H1 (cell line): ENCODE measurements at regions not wholly inside any gene's neighbourhood (a gene's known extent, or its start where the extent isn't known, plus 50 kb on each side); places are given as distances from the start of the nearest gene placed in this dataset.

Experiments
- CTCF ChIA-PET: fragments of 300-600 bp; sonication (Branson Sonifier 250); formaldehyde crosslinking; loops from one replicate; lab custom pipeline; 2021; ENCODE audit not compliant: partially characterized antibody; lab: Charles Lee
- POLR2A ChIA-PET: fragments of 300-600 bp; sonication (Branson Sonifier 250); formaldehyde crosslinking; loops from one replicate; lab custom pipeline; 2021; ENCODE audit warnings: inconsistent platforms; ENCODE audit not compliant: partially characterized antibody; lab: Charles Lee
- DNase-seq, 2 experiments: peaks; one replicate each; pipeline versions ENCODE4 v3.0.0 to v3.0.0-alpha.2; 2010 to 2022; ENCODE audit warnings: low spot score in 2 of 2, low read depth in 1 of 2, mixed read lengths in 1 of 2
- FAIRE-seq: peaks from 2 replicates; lab custom pipeline; 2011; peaks lifted over from hg19 to GRCh38; lab: Jason Lieb, UNC
- H2AFZ ChIP-seq: 2 replicates; pipeline ENCODE4 v1.8.1; 2012; ENCODE audit warnings: low read length, inconsistent platforms
- H2AK5ac ChIP-seq: 2 replicates; pipeline ENCODE4 v1.6.1; 2013; ENCODE audit warnings: low read depth, low read length
- H2BK120ac ChIP-seq: replicated peaks from 2 replicates; pipeline ENCODE3; 2013; ENCODE audit warnings: low read depth, low read length, inconsistent platforms
- H2BK12ac ChIP-seq: 2 replicates; pipeline ENCODE4 v1.6.1; 2013; ENCODE audit warnings: low read depth, low read length
- H2BK15ac ChIP-seq: 2 replicates; pipeline ENCODE4 v1.6.1; 2013; ENCODE audit warnings: low read length
- H2BK20ac ChIP-seq: 2 replicates; pipeline ENCODE4 v1.6.1; 2013; ENCODE audit warnings: low read length
- H2BK5ac ChIP-seq: 2 replicates; pipeline ENCODE4 v1.6.1; 2013; ENCODE audit warnings: low read depth, low read length
- H3K14ac ChIP-seq: 2 replicates; pipeline ENCODE4 v1.6.1; 2013; ENCODE audit warnings: inconsistent platforms; ENCODE audit not compliant: insufficient read length
- H3K18ac ChIP-seq: 2 replicates; pipeline ENCODE4 v1.6.1; 2013; ENCODE audit warnings: low read length; ENCODE audit errors: extremely low read depth
- H3K23ac ChIP-seq: 2 replicates; pipeline ENCODE4 v1.6.1; 2013; ENCODE audit warnings: inconsistent platforms; ENCODE audit not compliant: insufficient read length
- H3K23me2 ChIP-seq: 2 replicates; pipeline ENCODE4 v1.6.1; 2013; ENCODE audit warnings: low read depth, low read length
- H3K27ac ChIP-seq: 2 replicates; pipeline ENCODE4 v1.6.1; 2011; ENCODE audit warnings: low read depth, low read length, inconsistent platforms
- H3K27me3 ChIP-seq, 4 experiments: replicated peaks in 1 of 4; 1 replicate in 1 of 4; 2 replicates in 3 of 4; pipeline versions ENCODE4 v1.6.1 to v1.8.1; 2011 to 2013; ENCODE audit warnings: low read length in 3 of 4, mild to moderate bottlenecking in 3 of 4, inconsistent platforms in 2 of 4, mixed read lengths in 2 of 4, moderate library complexity in 1 of 4; ENCODE audit not compliant: control insufficient read depth in 3 of 4, insufficient read depth in 3 of 4; ENCODE audit errors: extremely low read depth in 1 of 4
- H3K36me3 ChIP-seq, 4 experiments: 2 replicates each; pipeline versions ENCODE4 v1.6.1 to v1.8.1; 2011 to 2013; ENCODE audit warnings: mild to moderate bottlenecking in 4 of 4, low read length in 3 of 4, moderate library complexity in 2 of 4, control low read depth in 1 of 4, inconsistent platforms in 1 of 4; ENCODE audit not compliant: insufficient read depth in 4 of 4, control insufficient read depth in 2 of 4
- H3K4ac ChIP-seq: replicated peaks from 2 replicates; pipeline ENCODE3; 2013; ENCODE audit warnings: low read length, low read depth, mixed read lengths, inconsistent platforms; ENCODE audit not compliant: insufficient read length
- H3K4me1 ChIP-seq, 4 experiments: replicated peaks in 1 of 4; 1 replicate in 1 of 4; 2 replicates in 3 of 4; pipeline versions ENCODE4 v1.6.1 to v1.8.1; 2011 to 2013; ENCODE audit warnings: low read length in 3 of 4, inconsistent platforms in 2 of 4, mixed read lengths in 1 of 4; ENCODE audit not compliant: insufficient read depth in 4 of 4, control insufficient read depth in 3 of 4
- H3K4me2 ChIP-seq, 2 experiments: 2 replicates each; pipeline versions ENCODE4 v1.6.1 to v1.8.1; 2011 to 2013; ENCODE audit warnings: low read depth in 2 of 2, low read length in 2 of 2, control low read depth in 1 of 2, inconsistent platforms in 1 of 2, mild to moderate bottlenecking in 1 of 2; ENCODE audit not compliant: insufficient read depth in 1 of 2
- H3K4me3 ChIP-seq, 4 experiments: fragments of 200-600, 300-600 bp in 1 of 4; sonication (generic), shearing (Covaris generic), sonication (Bioruptor Twin) in 1 of 4; 2 replicates each; pipeline versions ENCODE4 v1.5.1 to v1.8.1; 2011 to 2016; ENCODE audit warnings: low read length in 4 of 4, low read depth in 3 of 4, control low read depth in 2 of 4, inconsistent platforms in 2 of 4, mild to moderate bottlenecking in 2 of 4, mixed read lengths in 1 of 4, moderate library complexity in 1 of 4; ENCODE audit not compliant: insufficient read depth in 2 of 4; ENCODE audit errors: extremely low read depth in 1 of 4
- H3K56ac ChIP-seq: replicated peaks from 2 replicates; pipeline ENCODE3; 2013; ENCODE audit warnings: low read depth, mild to moderate bottlenecking, mixed read lengths, low read length, inconsistent platforms; ENCODE audit not compliant: insufficient read length
- H3K79me1 ChIP-seq: 2 replicates; pipeline ENCODE4 v1.6.1; 2013; ENCODE audit warnings: low read depth, low read length, control low read depth
- H3K79me2 ChIP-seq, 2 experiments: 2 replicates each; pipeline versions ENCODE4 v1.6.1 to v1.8.1; 2012 to 2013; ENCODE audit warnings: low read length in 2 of 2, mild to moderate bottlenecking in 2 of 2, inconsistent platforms in 1 of 2; ENCODE audit not compliant: insufficient read depth in 2 of 2, control insufficient read depth in 1 of 2
- H3K9ac ChIP-seq, 4 experiments: replicated peaks in 1 of 4; 1 replicate in 1 of 4; 2 replicates in 3 of 4; pipeline versions ENCODE4 v1.6.1 to v1.8.1; 2011 to 2013; ENCODE audit warnings: low read depth in 3 of 4, low read length in 3 of 4, control low read depth in 2 of 4, mild to moderate bottlenecking in 2 of 4, moderate library complexity in 2 of 4, inconsistent platforms in 1 of 4; ENCODE audit errors: extremely low read depth in 1 of 4
- H3K9me3 ChIP-seq, 2 experiments: 2 replicates each; pipeline versions ENCODE4 v1.6.1 to v1.8.1; 2012 to 2013; ENCODE audit warnings: mild to moderate bottlenecking in 2 of 2, moderate library complexity in 2 of 2, control low read depth in 1 of 2, inconsistent platforms in 1 of 2, low read depth in 1 of 2, low read length in 1 of 2, mixed read lengths in 1 of 2; ENCODE audit not compliant: insufficient read depth in 2 of 2
- H4K20me1 ChIP-seq, 2 experiments: replicated peaks in 1 of 2; 2 replicates each; pipeline versions ENCODE3 to v1.8.1; 2011 to 2013; ENCODE audit warnings: inconsistent platforms in 2 of 2, low read length in 2 of 2, mild to moderate bottlenecking in 1 of 2; ENCODE audit not compliant: insufficient read depth in 2 of 2, control insufficient read depth in 1 of 2
- H4K5ac ChIP-seq: 2 replicates; pipeline ENCODE4 v1.6.1; 2013; ENCODE audit warnings: low read length, low read depth, mixed read lengths, inconsistent platforms; ENCODE audit not compliant: insufficient read length
- H4K8ac ChIP-seq: 2 replicates; pipeline ENCODE4 v1.8.0; 2013; ENCODE audit warnings: mild to moderate bottlenecking, moderate library complexity, low read length, inconsistent platforms; ENCODE audit not compliant: insufficient read depth; ENCODE audit errors: extremely low read depth
- H4K91ac ChIP-seq: replicated peaks from 2 replicates; pipeline ENCODE3; 2013; ENCODE audit warnings: low read length, mixed read lengths, inconsistent platforms; ENCODE audit not compliant: insufficient read length
- ASH2L ChIP-seq: fragments of 200-600, 300-600 bp; sonication (generic); IDR thresholded peaks from one replicate; pipeline ENCODE4 v1.7.1; 2017; ENCODE audit warnings: low read length
- BACH1 ChIP-seq: IDR thresholded peaks from 2 replicates; pipeline ENCODE4 v1.6.1; 2012; ENCODE audit warnings: low read length, improper control_type of control experiment
- BCL11A ChIP-seq, 2 experiments: IDR thresholded peaks; one replicate each; pipeline ENCODE4 v1.6.1; 2011; ENCODE audit warnings: low read depth in 2 of 2, low read length in 2 of 2, mild to moderate bottlenecking in 2 of 2
- BRCA1 ChIP-seq: IDR thresholded peaks from 2 replicates; pipeline ENCODE4 v1.6.1; 2012; ENCODE audit warnings: low read depth, low read length, improper control_type of control experiment
- HDAC2 ChIP-seq, 2 experiments: fragments of 300-600 bp in 1 of 2; sonication (generic) in 1 of 2; IDR thresholded peaks; 2 replicates each; pipeline ENCODE4 v1.6.1; 2011 to 2012; ENCODE audit warnings: low read depth in 2 of 2, low read length in 2 of 2, mild to moderate bottlenecking in 2 of 2, moderate library complexity in 2 of 2, borderline replicate concordance in 1 of 2, inconsistent platforms in 1 of 2
- POU5F1 ChIP-seq: IDR thresholded peaks from 2 replicates; pipeline ENCODE4 v1.6.1; 2011; ENCODE audit warnings: low read depth, mild to moderate bottlenecking, low read length, moderate library complexity
- RAD21 ChIP-seq, 2 experiments: IDR thresholded peaks in 1 of 2; conservative IDR thresholded peaks in 1 of 2; 2 replicates each; pipeline ENCODE4 v1.6.1; 2011; ENCODE audit warnings: low read depth in 2 of 2, low read length in 2 of 2, improper control_type of control experiment in 1 of 2, inconsistent platforms in 1 of 2, mild to moderate bottlenecking in 1 of 2, moderate library complexity in 1 of 2
- RNF2 ChIP-seq: fragments of 200-900, 300-1000 bp; sonication (generic); IDR thresholded peaks from 2 replicates; pipeline ENCODE4 v1.7.1; 2016; ENCODE audit warnings: borderline replicate concordance, low read depth, mild to moderate bottlenecking, antibody characterized with exemption, low read length; ENCODE audit not compliant: poor library complexity, severe bottlenecking; ENCODE audit errors: missing control alignments
- RXRA ChIP-seq: IDR thresholded peaks from 2 replicates; pipeline ENCODE4 v1.6.1; 2011; ENCODE audit warnings: low read depth, mild to moderate bottlenecking, low read length, moderate library complexity; ENCODE audit not compliant: insufficient read depth
- SIRT6 ChIP-seq: IDR thresholded peaks from one replicate; pipeline ENCODE4 v1.7.1; 2012; ENCODE audit warnings: low read length, inconsistent platforms
- SP1 ChIP-seq: IDR thresholded peaks from 2 replicates; pipeline ENCODE4 v1.6.1; 2011; ENCODE audit warnings: low read depth, low read length
- SP2 ChIP-seq: IDR thresholded peaks from 2 replicates; pipeline ENCODE4 v1.6.1; 2012; ENCODE audit warnings: mild to moderate bottlenecking, low read length, inconsistent platforms
- TBP ChIP-seq: IDR thresholded peaks from 2 replicates; pipeline ENCODE4 v1.6.1; 2011; ENCODE audit warnings: low read depth, low read length, improper control_type of control experiment
- YY1 ChIP-seq: IDR thresholded peaks from 2 replicates; pipeline ENCODE4 v1.6.1; 2011; ENCODE audit warnings: low read depth, mild to moderate bottlenecking, low read length
- WGBS, 2 experiments: shearing (Covaris generic) in 1 of 2; methylation state at CpG; one replicate each; pipeline versions ENCODE4 v1.1.6 to v1.1.7; 2013 to 2015; ENCODE audit warnings: low lambda C conversion rate in 2 of 2, mixed read lengths in 2 of 2, inconsistent platforms in 1 of 2, low coverage in 1 of 2, missing lambda C conversion rate in 1 of 2; ENCODE audit not compliant: insufficient replicate concordance in 2 of 2, insufficient coverage in 1 of 2, insufficient read length in 1 of 2; ENCODE audit errors: extremely low coverage in 1 of 2, missing lambda C conversion rate in 1 of 2; 5-methylcytosine and 5-hydroxymethylcytosine counted together

GRCh38 chr3:82085356-82085755, 323.9 kb upstream of the GBE1 start:
- H3K9ac ChIP-seq, result no peak overlapping the region
- H3K36me3 ChIP-seq, result no peaks in the 10 kb centered on the region
- WGBS, 2 experiments, result 55% methylated on average over 3 of the region's 3 CpGs; no CpG with 5 or more reads in 1 of the 2 experiments
- DNase-seq, result no peak
- no peak overlapping the region for H2BK15ac ChIP-seq
- H3K79me2 ChIP-seq, result no peaks in the 10 kb centered on the region
- no peak overlapping the region for H3K4ac ChIP-seq
- no peak overlapping the region for H2BK20ac ChIP-seq
- H4K8ac ChIP-seq, result no peak overlapping the region
- no peak overlapping the region for H3K56ac ChIP-seq
- peak overlapping the region in 1 of 2 experiments; percentile 42; a peak in 3 of 4 replicates for H3K4me2 ChIP-seq
- no peak overlapping the region for H2BK120ac ChIP-seq
- H3K27ac ChIP-seq, result no peak overlapping the region
- no peak overlapping the region for H4K5ac ChIP-seq
- H3K79me1 ChIP-seq, result no peaks in the 10 kb centered on the region
- H3K23me2 ChIP-seq, result no peaks in the 10 kb centered on the region
- H3K4me3 ChIP-seq, result peak overlapping the region in 1 of 4 experiments; percentile 23; a peak in 1 of 8 replicates
- H2AFZ ChIP-seq, result no peak overlapping the region
- no peak for FAIRE-seq
- CTCF ChIA-PET, result interaction anchor here (0.7 to 1.4 kb wide), 3 partner anchors 9 to 47 kb away, joined by 3 to 5 read pairs (median 3); no protein-coding TSS in a partner anchor
- H3K14ac ChIP-seq, result no peak overlapping the region
- H3K9me3 ChIP-seq, result no peaks in the 10 kb centered on the region
- H3K23ac ChIP-seq, result no peak overlapping the region
- POLR2A ChIA-PET, result no interaction called here
- H2BK12ac ChIP-seq, result no peak overlapping the region
- H3K4me1 ChIP-seq, result peaks cover 0 to 8% (median 6%) of the 10 kb centered on the region in 4 experiments; a peak in 4 of 7 replicates
- no peak overlapping the region for H2AK5ac ChIP-seq
- H2BK5ac ChIP-seq, result no peak overlapping the region
- no peaks in the 10 kb centered on the region for H3K27me3 ChIP-seq
- no peak overlapping the region for H3K18ac ChIP-seq
- no peak overlapping the region for H4K91ac ChIP-seq
- H4K20me1 ChIP-seq, result no peaks in the 10 kb centered on the region
- TF ChIP-seq SP2 (no peak), ASH2L (no peak), POU5F1 (no peak), RNF2 (no peak), TBP (no peak), HDAC2 (IDR thresholded peaks at IDR 0.05; ENCODE audit: borderline replicate concordance in 1 of 2, low read depth in 2 of 2, low read length in 2 of 2) (no peak), BACH1 (no peak), BRCA1 (no peak), RAD21 (IDR thresholded peaks at IDR 0.05 in 1 of 2, conservative IDR thresholded peaks at IDR 0.05 in 1 of 2; ENCODE audit: low read depth in 2 of 2, low read length in 2 of 2) (no peak), SIRT6 (no peak), BCL11A (IDR thresholded peaks at IDR 0.05; ENCODE audit: low read depth in 2 of 2, low read length in 2 of 2) (no peak), SP1 (no peak), RXRA (no peak), YY1 (no peak)
